ENCODE measurements at regions not wholly inside any gene's neighbourhood (a gene's known extent, or its start where the extent isn't known, plus 50 kb on each side); places are given as distances from the start of the nearest gene placed in this dataset.

DNA sequence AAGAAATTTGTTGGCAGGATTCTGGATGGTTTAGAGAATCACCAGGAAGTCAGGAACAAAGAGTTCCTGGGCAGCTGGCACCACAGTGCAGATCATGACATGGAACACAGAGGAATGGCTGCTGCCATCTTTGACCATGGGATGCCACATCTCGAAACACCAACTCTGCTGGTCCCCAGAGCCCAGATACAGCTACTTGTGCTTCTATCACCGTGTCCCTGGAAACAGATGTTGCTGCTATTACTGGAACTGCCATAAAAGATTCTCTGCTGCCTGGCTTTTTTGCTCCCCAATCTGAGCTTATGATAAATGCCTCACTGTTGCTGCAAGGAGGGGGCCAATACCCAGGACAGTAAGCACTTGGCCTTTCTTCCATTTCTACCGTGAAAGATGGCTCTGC lies 185.2 kb downstream of the CSNK2A3 start:
- Histone ChIP-seq H3K36me3 (replicated peaks; ENCODE audit: insufficient read depth, low read depth) (no peaks in the 10 kb centered on the region), H3K27me3 (no peaks in the 10 kb centered on the region), H2AFZ (no peak overlapping the region), H3K79me2 (no peaks in the 10 kb centered on the region), H3K4me2 (no peak overlapping the region), H3K4me3 (no peak overlapping the region), H3K9me3 (ENCODE audit: low read depth) (no peaks in the 10 kb centered on the region), H3K9me2 (replicated peaks; ENCODE audit: insufficient read depth) (no peaks in the 10 kb centered on the region), H3K4me1 (ENCODE audit: insufficient read depth) (no peaks in the 10 kb centered on the region), H4K20me1 (ENCODE audit: insufficient read depth, poor library complexity, severe bottlenecking) (no peaks in the 10 kb centered on the region), H3K27ac (no peak overlapping the region)
- TF ChIP-seq, protein P1, sequence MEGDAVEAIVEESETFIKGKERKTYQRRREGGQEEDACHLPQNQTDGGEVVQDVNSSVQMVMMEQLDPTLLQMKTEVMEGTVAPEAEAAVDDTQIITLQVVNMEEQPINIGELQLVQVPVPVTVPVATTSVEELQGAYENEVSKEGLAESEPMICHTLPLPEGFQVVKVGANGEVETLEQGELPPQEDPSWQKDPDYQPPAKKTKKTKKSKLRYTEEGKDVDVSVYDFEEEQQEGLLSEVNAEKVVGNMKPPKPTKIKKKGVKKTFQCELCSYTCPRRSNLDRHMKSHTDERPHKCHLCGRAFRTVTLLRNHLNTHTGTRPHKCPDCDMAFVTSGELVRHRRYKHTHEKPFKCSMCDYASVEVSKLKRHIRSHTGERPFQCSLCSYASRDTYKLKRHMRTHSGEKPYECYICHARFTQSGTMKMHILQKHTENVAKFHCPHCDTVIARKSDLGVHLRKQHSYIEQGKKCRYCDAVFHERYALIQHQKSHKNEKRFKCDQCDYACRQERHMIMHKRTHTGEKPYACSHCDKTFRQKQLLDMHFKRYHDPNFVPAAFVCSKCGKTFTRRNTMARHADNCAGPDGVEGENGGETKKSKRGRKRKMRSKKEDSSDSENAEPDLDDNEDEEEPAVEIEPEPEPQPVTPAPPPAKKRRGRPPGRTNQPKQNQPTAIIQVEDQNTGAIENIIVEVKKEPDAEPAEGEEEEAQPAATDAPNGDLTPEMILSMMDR (IDR thresholded peaks at IDR 0.05; ENCODE audit: poor library complexity) = no peak
- TF ChIP-seq EZH2 (IDR thresholded peaks at IDR 0.05; ENCODE audit: borderline replicate concordance) = no peak
- TF ChIP-seq EZH2phosphoT487 (IDR thresholded peaks at IDR 0.05; ENCODE audit: low read depth, severe bottlenecking, unreplicated experiment) = no peak
- 53% methylated on average over 3 of the region's 3 CpGs for WGBS (ENCODE audit: low lambda C conversion rate, missing lambda C conversion rate)
- no peak for DNase-seq (ENCODE audit: low spot score)

GRCh38 chr11:11164334-11164690 lies 188.7 kb downstream of the CSNK2A3 start:
- Histone ChIP-seq H3K4me3 (no peak overlapping the region), H4K20me1 (ENCODE audit: insufficient read depth, poor library complexity, severe bottlenecking) (no peaks in the 10 kb centered on the region), H3K4me1 (ENCODE audit: insufficient read depth) (no peaks in the 10 kb centered on the region), H2AFZ (no peak overlapping the region), H3K9me2 (replicated peaks; ENCODE audit: insufficient read depth) (no peaks in the 10 kb centered on the region), H3K36me3 (replicated peaks; ENCODE audit: insufficient read depth, low read depth) (no peaks in the 10 kb centered on the region), H3K27me3 (no peaks in the 10 kb centered on the region), H3K27ac (no peak overlapping the region), H3K4me2 (no peak overlapping the region), H3K9me3 (ENCODE audit: low read depth) (no peaks in the 10 kb centered on the region), H3K79me2 (no peaks in the 10 kb centered on the region)
- 64% methylated on average over 1 of the region's 1 CpG for WGBS (ENCODE audit: low lambda C conversion rate, missing lambda C conversion rate)
- no peak for DNase-seq (ENCODE audit: low spot score)
- no peak for TF ChIP-seq EZH2 (IDR thresholded peaks at IDR 0.05; ENCODE audit: borderline replicate concordance)
- TF ChIP-seq EZH2phosphoT487 (IDR thresholded peaks at IDR 0.05; ENCODE audit: low read depth, severe bottlenecking, unreplicated experiment) = no peak
- TF ChIP-seq, protein P1 (IDR thresholded peaks at IDR 0.05; ENCODE audit: poor library complexity) = no peak

DNA sequence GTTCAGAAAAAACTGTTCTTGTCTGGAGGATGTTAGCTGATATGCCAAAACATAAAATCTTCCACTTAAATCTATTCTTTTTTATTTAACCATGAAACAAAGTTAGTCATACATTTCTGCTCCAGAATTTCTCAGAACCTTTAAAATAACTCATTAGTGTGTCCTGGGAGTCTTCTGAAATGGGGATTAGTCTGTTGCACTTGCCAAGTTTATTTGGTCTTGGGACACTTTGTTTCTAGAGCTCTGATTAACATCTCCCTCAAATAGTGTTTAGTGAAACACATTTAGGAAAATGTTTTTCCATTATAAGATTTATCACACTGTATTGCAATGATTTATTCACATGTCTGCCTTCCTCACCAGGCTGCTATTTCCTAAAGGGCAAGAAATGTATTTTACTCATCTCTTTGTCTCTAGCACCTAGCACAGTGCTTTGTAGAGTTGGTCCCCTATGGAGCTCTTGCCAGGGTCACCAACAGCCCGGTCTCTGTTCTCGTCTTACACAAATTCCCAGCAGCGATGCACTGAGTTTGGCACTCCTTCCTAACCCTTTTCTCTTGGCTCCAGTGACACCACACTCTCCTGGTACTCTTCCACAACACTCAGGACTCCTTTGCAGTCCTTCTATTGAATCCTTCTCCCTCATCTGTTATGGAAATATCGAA lies 189.2 kb downstream of the CSNK2A3 start:
- no peaks in the 10 kb centered on the region for H4K20me1 ChIP-seq (ENCODE audit: insufficient read depth, poor library complexity, severe bottlenecking)
- no peak overlapping the region for H3K4me2 ChIP-seq
- no peaks in the 10 kb centered on the region for H3K79me2 ChIP-seq
- no peak overlapping the region for H2AFZ ChIP-seq
- H3K9me2 ChIP-seq (replicated peaks; ENCODE audit: insufficient read depth) = no peaks in the 10 kb centered on the region
- no peak overlapping the region for H3K27ac ChIP-seq
- 92% methylated on average over 4 of the region's 4 CpGs for WGBS (ENCODE audit: low lambda C conversion rate, missing lambda C conversion rate)
- H3K9me3 ChIP-seq (ENCODE audit: low read depth) = no peaks in the 10 kb centered on the region
- no peaks in the 10 kb centered on the region for H3K27me3 ChIP-seq
- TF ChIP-seq, protein P1 (IDR thresholded peaks at IDR 0.05; ENCODE audit: poor library complexity) = no peak
- TF ChIP-seq EZH2phosphoT487 (IDR thresholded peaks at IDR 0.05; ENCODE audit: low read depth, severe bottlenecking, unreplicated experiment) (no peak), EZH2 (IDR thresholded peaks at IDR 0.05; ENCODE audit: borderline replicate concordance) (no peak)
- no peaks in the 10 kb centered on the region for H3K36me3 ChIP-seq (replicated peaks; ENCODE audit: insufficient read depth, low read depth)
- H3K4me3 ChIP-seq = no peak overlapping the region
- no peak for DNase-seq (ENCODE audit: low spot score)
- H3K4me1 ChIP-seq (ENCODE audit: insufficient read depth) = no peaks in the 10 kb centered on the region

Data from hepatocyte (in vitro differentiated cells).